Tibial nerve (tissue), 4 donors: ENCODE measurements at regions not wholly inside any gene's neighbourhood (a gene's known extent, or its start where the extent isn't known, plus 50 kb on each side); places are given as distances from the start of the nearest gene placed in this dataset.

ENCODE experiments used
- DNase-seq, 2 donors: peaks; one replicate each; pipeline ENCODE4 v3.0.0-alpha.2; 2019; ENCODE audit warnings: low spot score in 2 of 2
- H3K27ac ChIP-seq, 4 donors: fragments of 200-600 bp; sonication (generic) in 3 of 4; one replicate each; pipeline ENCODE4 v1.5.1; 2017 to 2019; ENCODE audit warnings: mild to moderate bottlenecking in 1 of 4
- H3K27me3 ChIP-seq, 2 donors: fragments of 200-600 bp; sonication (generic) in 1 of 2; one replicate each; pipeline versions ENCODE4 v1.5.1 to v1.6.0; 2017 to 2019
- H3K36me3 ChIP-seq, 3 donors: fragments of 200-600 bp; sonication (generic); one replicate each; pipeline ENCODE4 v1.5.1; 2018 to 2019
- H3K4me1 ChIP-seq, 4 donors: fragments of 200-600 bp; sonication (generic) in 3 of 4; one replicate each; pipeline ENCODE4 v1.5.1; 2017 to 2019
- H3K4me3 ChIP-seq, 4 donors: fragments of 200-600 bp; sonication (generic) in 3 of 4; one replicate each; pipeline ENCODE4 v1.5.1; 2017 to 2019; ENCODE audit warnings: mild to moderate bottlenecking in 1 of 4, moderate library complexity in 1 of 4
- H3K9me3 ChIP-seq, 4 donors: fragments of 200-600 bp; sonication (generic) in 3 of 4; one replicate each; pipeline ENCODE4 v1.5.1; 2017 to 2019
- CTCF ChIP-seq, 5 experiments: fragments of 200-600 bp in 3 of 5; fragments of 450-650 bp in 2 of 5; sonication (generic) in 3 of 5; IDR thresholded peaks; one replicate each; pipeline ENCODE4 v1.5.1; 2016 to 2019; ENCODE audit warnings: antibody characterized with exemption in 5 of 5, mild to moderate bottlenecking in 3 of 5, moderate library complexity in 2 of 5
- EP300 ChIP-seq, 2 donors: sonication (generic); formaldehyde crosslinking; IDR thresholded peaks; one replicate each; pipeline ENCODE4 v1.6.1; 2017; ENCODE audit warnings: antibody characterized with exemption in 2 of 2, mild to moderate bottlenecking in 1 of 2
- POLR2A ChIP-seq, 2 donors: fragments of 450-650 bp; IDR thresholded peaks; one replicate each; pipeline ENCODE4 v1.6.1; 2017; ENCODE audit warnings: antibody characterized with exemption in 2 of 2, mild to moderate bottlenecking in 2 of 2, moderate library complexity in 2 of 2
- WGBS, 2 donors: methylation state at CpG; one replicate each; pipeline ENCODE4 v1.1.5; 2018; 5-methylcytosine and 5-hydroxymethylcytosine counted together

- no peak for TF ChIP-seq CTCF (IDR thresholded peaks at IDR 0.05)
- no peak for TF ChIP-seq EP300 (IDR thresholded peaks at IDR 0.05)
- TF ChIP-seq POLR2A (IDR thresholded peaks at IDR 0.05): no peak
- no peak overlapping the region for H3K27ac ChIP-seq
- H3K4me1 ChIP-seq: no peaks in the 10 kb centered on the region
- no peak for DNase-seq
- H3K4me3 ChIP-seq: no peak overlapping the region
- no peaks in the 10 kb centered on the region for H3K36me3 ChIP-seq
- WGBS, 2 donors: 98 to 100% methylated on average over 1 of the region's 1 CpG
- H3K9me3 ChIP-seq: no peaks in the 10 kb centered on the region
- no peaks in the 10 kb centered on the region for H3K27me3 ChIP-seq
Measured at GRCh38 chr20:10970109-10970508, 296.3 kb upstream of the JAG1 start.

- DNase-seq: no peak
- Histone ChIP-seq H3K27ac (no peak overlapping the region), H3K36me3 (no peaks in the 10 kb centered on the region), H3K27me3 (no peaks in the 10 kb centered on the region), H3K9me3 (no peaks in the 10 kb centered on the region), H3K4me3 (no peak overlapping the region), H3K4me1 (no peaks in the 10 kb centered on the region)
- TF ChIP-seq EP300 (IDR thresholded peaks at IDR 0.05) (no peak), POLR2A (IDR thresholded peaks at IDR 0.05) (no peak), CTCF (IDR thresholded peaks at IDR 0.05) (no peak)
- WGBS, 2 donors: 82 to 87% methylated on average over 1 of the region's 1 CpG
Measured at GRCh38 chr20:10971096-10971495, 297.3 kb upstream of the JAG1 start.

- 72 to 81% methylated on average over 4 of the region's 4 CpGs for WGBS, 2 donors
- TF ChIP-seq CTCF (IDR thresholded peaks at IDR 0.05) (no peak), POLR2A (IDR thresholded peaks at IDR 0.05) (no peak), EP300 (IDR thresholded peaks at IDR 0.05) (no peak)
- H3K9me3 ChIP-seq: no peaks in the 10 kb centered on the region
- no peak overlapping the region for H3K4me3 ChIP-seq
- H3K36me3 ChIP-seq: no peaks in the 10 kb centered on the region
- no peak overlapping the region for H3K27ac ChIP-seq
- no peaks in the 10 kb centered on the region for H3K27me3 ChIP-seq
- H3K4me1 ChIP-seq: no peaks in the 10 kb centered on the region
- no peak for DNase-seq
Measured at GRCh38 chr20:10972219-10972860, 298.5 kb upstream of the JAG1 start.

- H3K27me3 ChIP-seq: no peaks in the 10 kb centered on the region
- H3K4me3 ChIP-seq: no peak overlapping the region
- TF ChIP-seq EP300 (IDR thresholded peaks at IDR 0.05): no peak
- H3K27ac ChIP-seq: no peak overlapping the region
- peaks cover 0 to under 1% (median 0%) of the 10 kb centered on the region in 4 donors for H3K4me1 ChIP-seq
- DNase-seq: no peak
- H3K36me3 ChIP-seq: no peaks in the 10 kb centered on the region
- H3K9me3 ChIP-seq: no peaks in the 10 kb centered on the region
- 88 to 91% methylated on average over 6 of the region's 6 CpGs for WGBS, 2 donors
Measured at GRCh38 chr20:10976051-10976450, 302.3 kb upstream of the JAG1 start.

GRCh38 chr20:10978019-10978702, 304.4 kb upstream of the JAG1 start:
- Histone ChIP-seq H3K4me3 (no peak overlapping the region), H3K4me1 (peaks cover 0 to 10% (median 3%) of the 10 kb centered on the region in 4 donors), H3K27me3 (no peaks in the 10 kb centered on the region), H3K9me3 (no peaks in the 10 kb centered on the region), H3K27ac (no peak overlapping the region), H3K36me3 (no peaks in the 10 kb centered on the region)
- TF ChIP-seq POLR2A (IDR thresholded peaks at IDR 0.05): no peak
- WGBS, 2 donors: 87 to 95% methylated on average over 4 of the region's 4 CpGs
- DNase-seq: no peak

- WGBS, 2 donors: 45 to 51% methylated on average over 5 of the region's 5 CpGs
- H3K27ac ChIP-seq: no peak overlapping the region
- H3K27me3 ChIP-seq: no peaks in the 10 kb centered on the region
- TF ChIP-seq EP300 (IDR thresholded peaks at IDR 0.05): no peak
- TF ChIP-seq POLR2A (IDR thresholded peaks at IDR 0.05): no peak
- no peak for TF ChIP-seq CTCF (IDR thresholded peaks at IDR 0.05)
- peaks cover 0 to 10% (median 3%) of the 10 kb centered on the region in 4 donors for H3K4me1 ChIP-seq
- no peak for DNase-seq
- no peaks in the 10 kb centered on the region for H3K36me3 ChIP-seq
- no peaks in the 10 kb centered on the region for H3K9me3 ChIP-seq
- no peak overlapping the region for H3K4me3 ChIP-seq
Measured at GRCh38 chr20:10978713-10979112, 304.9 kb upstream of the JAG1 start.
